ENCODE measurements at regions not wholly inside any gene's neighbourhood (a gene's known extent, or its start where the extent isn't known, plus 50 kb on each side); places are given as distances from the start of the nearest gene placed in this dataset.

DNA sequence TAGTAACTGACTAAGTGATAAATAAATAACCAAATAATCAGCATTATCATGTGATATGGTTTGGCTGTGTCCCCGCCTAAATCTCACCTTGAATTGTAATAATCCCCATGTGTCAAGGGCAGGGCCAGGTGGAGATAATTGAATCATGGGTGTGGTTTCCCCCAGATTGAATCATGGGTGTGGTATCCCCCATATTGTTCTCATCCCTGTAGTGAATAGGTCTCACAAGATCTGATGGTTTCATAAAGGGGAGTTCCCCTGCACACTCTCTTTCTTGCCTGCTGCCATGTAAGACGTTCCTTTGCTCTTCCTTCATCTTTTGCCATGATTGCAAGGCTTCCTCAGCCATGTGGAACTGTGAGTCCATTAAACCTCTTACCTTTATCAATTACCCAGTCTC is 72.1 kb upstream of the NRP1 start:
- no peak overlapping the region for H4K91ac ChIP-seq (ENCODE audit: insufficient read length, low read depth, low read length)
- H3K4me1 Mint-ChIP-seq = peaks cover 0 to 3% of the 10 kb centered on the region in 2 experiments; a peak in 1 of 4 replicates

More for the DNA sequence above, 72.1 kb upstream of the NRP1 start:
- H3K18ac ChIP-seq (ENCODE audit: insufficient read length, low read depth, low read length) = no peak overlapping the region
- H2BK5ac ChIP-seq (ENCODE audit: insufficient read length, low read length) = no peak overlapping the region
- Mint-ChIP-seq H3K27ac (no peak overlapping the region), H3K4me3 (no peak overlapping the region), H3K27me3 (ENCODE audit: low read depth) (no peaks in the 10 kb centered on the region), H3K36me3 (ENCODE audit: insufficient read depth in 1 of 3, low read depth in 3 of 3) (no peaks in the 10 kb centered on the region), H3K9me3 (no peaks in the 10 kb centered on the region; a peak in 3 of 5 replicates)
- H3K27ac ChIP-seq (ENCODE audit: insufficient read length, low read depth, low read length) = no peak overlapping the region
- no peaks in the 10 kb centered on the region for H3K27me3 ChIP-seq (ENCODE audit: insufficient read depth, low read length)
- no peaks in the 10 kb centered on the region for H3K4me1 ChIP-seq (ENCODE audit: insufficient read depth, low read length)
- no peaks in the 10 kb centered on the region for H3K9me3 ChIP-seq (ENCODE audit: control insufficient read depth, low read depth, low read length)
- H2AK5ac ChIP-seq (ENCODE audit: insufficient read length, low read length) = no peak overlapping the region
- TF ChIP-seq, protein P1, sequence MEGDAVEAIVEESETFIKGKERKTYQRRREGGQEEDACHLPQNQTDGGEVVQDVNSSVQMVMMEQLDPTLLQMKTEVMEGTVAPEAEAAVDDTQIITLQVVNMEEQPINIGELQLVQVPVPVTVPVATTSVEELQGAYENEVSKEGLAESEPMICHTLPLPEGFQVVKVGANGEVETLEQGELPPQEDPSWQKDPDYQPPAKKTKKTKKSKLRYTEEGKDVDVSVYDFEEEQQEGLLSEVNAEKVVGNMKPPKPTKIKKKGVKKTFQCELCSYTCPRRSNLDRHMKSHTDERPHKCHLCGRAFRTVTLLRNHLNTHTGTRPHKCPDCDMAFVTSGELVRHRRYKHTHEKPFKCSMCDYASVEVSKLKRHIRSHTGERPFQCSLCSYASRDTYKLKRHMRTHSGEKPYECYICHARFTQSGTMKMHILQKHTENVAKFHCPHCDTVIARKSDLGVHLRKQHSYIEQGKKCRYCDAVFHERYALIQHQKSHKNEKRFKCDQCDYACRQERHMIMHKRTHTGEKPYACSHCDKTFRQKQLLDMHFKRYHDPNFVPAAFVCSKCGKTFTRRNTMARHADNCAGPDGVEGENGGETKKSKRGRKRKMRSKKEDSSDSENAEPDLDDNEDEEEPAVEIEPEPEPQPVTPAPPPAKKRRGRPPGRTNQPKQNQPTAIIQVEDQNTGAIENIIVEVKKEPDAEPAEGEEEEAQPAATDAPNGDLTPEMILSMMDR (conservative IDR thresholded peaks at IDR 0.05) = no peak
- H3K9ac ChIP-seq (ENCODE audit: extremely low read depth, insufficient read length, low read length) = no peak overlapping the region
- H2BK12ac ChIP-seq (ENCODE audit: insufficient read length, low read depth, low read length) = no peak overlapping the region
- no peaks in the 10 kb centered on the region for H3K23me2 ChIP-seq (ENCODE audit: insufficient read length, low read depth, low read length, poor library complexity, severe bottlenecking)
- H3K4me2 ChIP-seq (ENCODE audit: insufficient read depth, insufficient read length, low read length) = no peak overlapping the region
- H4K8ac ChIP-seq (replicated peaks; ENCODE audit: insufficient read length, low read depth, low read length) = no peak overlapping the region
- no CpG with 5 or more reads among the region's 2 CpGs for WGBS (ENCODE audit: extremely low coverage, insufficient read length, low lambda C conversion rate)
- no peak overlapping the region for H3K4ac ChIP-seq (ENCODE audit: low read depth, low read length)
- no peaks in the 10 kb centered on the region for H3K79me1 ChIP-seq (ENCODE audit: insufficient read depth, low read depth, low read length, poor library complexity, severe bottlenecking)
- H4K20me1 ChIP-seq (ENCODE audit: control insufficient read depth, insufficient read depth, insufficient read length) = no peaks in the 10 kb centered on the region
- no peak overlapping the region for H3K23ac ChIP-seq (ENCODE audit: insufficient read length, low read depth, low read length)
- H2BK15ac ChIP-seq (ENCODE audit: low read depth, low read length) = no peak overlapping the region
- DNase-seq = no peak
- no peak overlapping the region for H2BK120ac ChIP-seq (ENCODE audit: low read depth, low read length, poor library complexity, severe bottlenecking)
- H4K5ac ChIP-seq (ENCODE audit: insufficient read length, low read depth, low read length) = no peak overlapping the region
- H3K14ac ChIP-seq (ENCODE audit: insufficient read depth, low read length) = no peak overlapping the region
- H2BK20ac ChIP-seq (ENCODE audit: low read depth, low read length, poor library complexity, severe bottlenecking) = no peak overlapping the region
- no peaks in the 10 kb centered on the region for H3K79me2 ChIP-seq (ENCODE audit: insufficient read depth, low read length)
- no peak overlapping the region for H3T11ph ChIP-seq (ENCODE audit: low read length)
- no peak overlapping the region for H2AFZ ChIP-seq (ENCODE audit: low read length)
- no peak overlapping the region for H3K56ac ChIP-seq (ENCODE audit: insufficient read length, low read depth, low read length)

Measured in H9 (cell line).